Endothelial cell of umbilical vein (primary cell): ENCODE measurements at regions not wholly inside any gene's neighbourhood (a gene's known extent, or its start where the extent isn't known, plus 50 kb on each side); places are given as distances from the start of the nearest gene placed in this dataset.

Experiments
- BruUV-seq: library from RNA; stranded (reverse); fragments of 400-500 nt; replicated peaks from 2 replicates; lab custom pipeline; 2021; lab: Mats Ljungman, UMichigan
- CTCF ChIA-PET: fragments of 300-600, 350-600 bp; sonication (Branson Sonifier 250); formaldehyde crosslinking; loops from one replicate; lab custom pipeline; 2021; ENCODE audit warnings: antibody characterized with exemption, inconsistent platforms; lab: Charles Lee
- POLR2A ChIA-PET: fragments of 300-600, 350-600 bp; sonication (Branson Sonifier 250); formaldehyde crosslinking; loops from one replicate; lab custom pipeline; 2021; ENCODE audit warnings: antibody characterized with exemption, inconsistent platforms; lab: Charles Lee
- DNase-seq: peaks from one replicate; pipeline ENCODE4 v3.0.0-alpha.2; 2011; ENCODE audit warnings: low read depth, low spot score
- FAIRE-seq: peaks from 2 replicates; lab custom pipeline; 2011; peaks lifted over from hg19 to GRCh38; lab: Jason Lieb, UNC
- H2AFZ ChIP-seq: 2 replicates; pipeline ENCODE4 v1.6.0; 2012; ENCODE audit warnings: low read depth, low read length, control low read depth, inconsistent platforms
- H3K27ac ChIP-seq: 2 replicates; pipeline ENCODE4 v1.5.1; 2011; ENCODE audit warnings: low read depth, mild to moderate bottlenecking, control low read depth, low read length, moderate library complexity; ENCODE audit not compliant: insufficient read depth
- H3K27me3 ChIP-seq, 2 experiments: 2 replicates each; pipeline versions ENCODE4 v1.6.0 to v1.6.1; 2011; ENCODE audit warnings: low read length in 2 of 2, mixed read lengths in 1 of 2; ENCODE audit not compliant: control insufficient read depth in 2 of 2, insufficient read depth in 2 of 2
- H3K36me3 ChIP-seq, 2 experiments: 2 replicates in 1 of 2; 3 replicates in 1 of 2; pipeline ENCODE4 v1.5.1; 2011; ENCODE audit warnings: low read length in 2 of 2, mild to moderate bottlenecking in 1 of 2, moderate library complexity in 1 of 2; ENCODE audit not compliant: control insufficient read depth in 2 of 2, insufficient read depth in 2 of 2; ENCODE audit errors: extremely low read depth in 1 of 2
- H3K4me1 ChIP-seq: 3 replicates; pipeline ENCODE4 v1.5.1; 2011; ENCODE audit warnings: mild to moderate bottlenecking, low read length; ENCODE audit not compliant: control insufficient read depth, insufficient read depth; ENCODE audit errors: extremely low read depth
- H3K4me2 ChIP-seq: 2 replicates; pipeline ENCODE4 v1.6.1; 2011; ENCODE audit warnings: low read length, control low read depth, mixed read lengths; ENCODE audit not compliant: insufficient read depth
- H3K4me3 ChIP-seq, 3 experiments: fragments of 200-600 bp in 1 of 3; sonication (generic), shearing (Covaris generic) in 1 of 3; replicated peaks in 1 of 3; 2 replicates each; pipeline ENCODE4 v1.5.1; 2011 to 2016; ENCODE audit warnings: control low read depth in 3 of 3, low read length in 3 of 3, mild to moderate bottlenecking in 2 of 3, inconsistent platforms in 1 of 3, low read depth in 1 of 3, moderate library complexity in 1 of 3; ENCODE audit not compliant: insufficient read depth in 1 of 3
- H3K79me2 ChIP-seq: 2 replicates; pipeline ENCODE4 v1.6.0; 2012; ENCODE audit warnings: low read length, inconsistent platforms; ENCODE audit not compliant: control insufficient read depth, insufficient read depth
- H3K9ac ChIP-seq: replicated peaks from 2 replicates; pipeline ENCODE3; 2011; ENCODE audit warnings: low read length, control low read depth; ENCODE audit not compliant: insufficient read depth; ENCODE audit errors: extremely low read depth
- H3K9me1 ChIP-seq: replicated peaks from 3 replicates; pipeline ENCODE4 v1.6.0; 2011; ENCODE audit warnings: mild to moderate bottlenecking, low read length; ENCODE audit not compliant: control insufficient read depth, insufficient read depth; ENCODE audit errors: extremely low read depth
- H3K9me3 ChIP-seq: replicated peaks from 2 replicates; pipeline ENCODE4 v1.5.1; 2012; ENCODE audit warnings: low read length, inconsistent platforms; ENCODE audit not compliant: control insufficient read depth, insufficient read depth
- H4K20me1 ChIP-seq: replicated peaks from 2 replicates; pipeline ENCODE3; 2011; ENCODE audit warnings: mild to moderate bottlenecking, low read length; ENCODE audit not compliant: control insufficient read depth, insufficient read depth; ENCODE audit errors: extremely low read depth
- CTCF ChIP-seq, 2 donors: IDR thresholded peaks; 1 replicate in 1 of 2; 2 replicates in 1 of 2; pipeline ENCODE4 v1.5.1; 2011; ENCODE audit warnings: low read length in 2 of 2, mild to moderate bottlenecking in 2 of 2, moderate library complexity in 2 of 2, control low read depth in 1 of 2, inconsistent platforms in 1 of 2, low read depth in 1 of 2; ENCODE audit not compliant: insufficient read depth in 1 of 2; ENCODE audit errors: extremely low read depth in 1 of 2
- EZH2 ChIP-seq: IDR thresholded peaks from 2 replicates; pipeline ENCODE4 v1.6.1; 2012; ENCODE audit warnings: borderline replicate concordance, low read depth, mild to moderate bottlenecking, moderate library complexity, low read length, inconsistent platforms; ENCODE audit not compliant: severe bottlenecking
- FOS ChIP-seq: IDR thresholded peaks from 2 replicates; pipeline ENCODE4 v1.6.1; 2011; ENCODE audit warnings: mild to moderate bottlenecking, low read length, moderate library complexity, borderline replicate concordance; ENCODE audit not compliant: insufficient read depth
- GATA2 ChIP-seq: IDR thresholded peaks from 2 replicates; pipeline ENCODE4 v1.7.0; 2011; ENCODE audit warnings: low read depth, mild to moderate bottlenecking, moderate library complexity, mixed read lengths, low read length; ENCODE audit not compliant: insufficient read length, insufficient read depth
- JUN ChIP-seq: IDR thresholded peaks from 2 replicates; pipeline ENCODE4 v1.6.1; 2011; ENCODE audit warnings: borderline replicate concordance, low read depth; ENCODE audit not compliant: insufficient read length, insufficient read depth
- MAX ChIP-seq: IDR thresholded peaks from 2 replicates; pipeline ENCODE4 v1.6.1; 2011; ENCODE audit not compliant: insufficient read depth, insufficient read length
- MYC ChIP-seq: IDR thresholded peaks from one replicate; pipeline ENCODE4 v1.6.1; 2011; ENCODE audit warnings: mild to moderate bottlenecking, low read depth, low read length
- POLR2A ChIP-seq: IDR thresholded peaks from 2 replicates; pipeline ENCODE4 v1.6.1; 2012; ENCODE audit warnings: low read depth, mild to moderate bottlenecking, control low read depth, low read length
- POLR2AphosphoS5 ChIP-seq: IDR thresholded peaks from 2 replicates; pipeline ENCODE4 v1.6.1; 2012; ENCODE audit warnings: low read depth, mild to moderate bottlenecking, control low read depth, low read length, moderate library complexity; ENCODE audit not compliant: insufficient read depth
- dilution Hi-C: fragments of 300-500 bp; cut with MboI; formaldehyde crosslinking; loops from one replicate; pipeline ENCODE4 v1.15.0; 2019; ENCODE audit warnings: low sequenced_read_pairs; ENCODE audit not compliant: extremely low pct_ligation_motif_present
- intact Hi-C: fragments of 100-400 bp; cut with micrococcal nuclease; formaldehyde crosslinking; loops from one replicate; pipeline ENCODE4 v1.10.0; 2022

GRCh38 chr3:139751789-139752188, 74.0 kb upstream of the NMNAT3 start:
- CTCF ChIA-PET, result no interaction called here
- POLR2A ChIA-PET, result no interaction called here

More at GRCh38 chr3:139751789-139752188, 74.0 kb upstream of the NMNAT3 start:
- Histone ChIP-seq H3K36me3 (no peaks in the 10 kb centered on the region), H4K20me1 (no peaks in the 10 kb centered on the region), H3K9me3 (no peaks in the 10 kb centered on the region), H3K9me1 (no peaks in the 10 kb centered on the region), H3K27me3 (no peaks in the 10 kb centered on the region), H3K27ac (no peak overlapping the region), H3K4me1 (no peaks in the 10 kb centered on the region), H3K79me2 (no peaks in the 10 kb centered on the region), H2AFZ (no peak overlapping the region), H3K9ac (no peak overlapping the region), H3K4me2 (no peak overlapping the region), H3K4me3 (no peak overlapping the region)
- BruUV-seq, result no TSS peak
- DNase-seq, result no peak
- intact Hi-C loops, result no loop called here
- dilution Hi-C loops, result no loop called here
- TF ChIP-seq JUN, result no peak
- TF ChIP-seq EZH2, result no peak
- TF ChIP-seq POLR2A, result no peak
- TF ChIP-seq FOS, result no peak
- no peak for TF ChIP-seq MAX
- TF ChIP-seq GATA2, result no peak
- no peak for TF ChIP-seq CTCF (IDR thresholded peaks at IDR 0.05; ENCODE audit: extremely low read depth in 1 of 2, insufficient read depth in 1 of 2, low read depth in 1 of 2, low read length in 2 of 2)
- no peak for TF ChIP-seq POLR2AphosphoS5
- TF ChIP-seq MYC, result no peak
- no peak for FAIRE-seq
